Ishikawa (cell line): ENCODE measurements at regions not wholly inside any gene's neighbourhood (a gene's known extent, or its start where the extent isn't known, plus 50 kb on each side); places are given as distances from the start of the nearest gene placed in this dataset.
A peak's percentile ranks its signal among the peaks of the same experiment; 100 is the strongest.

Experiments
- CEBPB ChIP-seq: IDR thresholded peaks from 2 replicates; pipeline ENCODE4 v1.6.1; 2012
- CREB1 ChIP-seq: IDR thresholded peaks from 2 replicates; pipeline ENCODE4 v1.6.1; 2012; ENCODE audit warnings: low read depth
- EGR1 ChIP-seq: IDR thresholded peaks from 2 replicates; pipeline ENCODE4 v1.6.1; 2012
- EP300 ChIP-seq: IDR thresholded peaks from 2 replicates; pipeline ENCODE4 v1.6.1; 2012; ENCODE audit warnings: borderline replicate concordance
- FOXM1 ChIP-seq: IDR thresholded peaks from 2 replicates; pipeline ENCODE4 v1.6.1; 2012; ENCODE audit warnings: low read depth, borderline replicate concordance
- NFIC ChIP-seq: IDR thresholded peaks from 2 replicates; pipeline ENCODE4 v1.6.1; 2012
- RAD21 ChIP-seq: IDR thresholded peaks from 2 replicates; pipeline ENCODE4 v1.6.1; 2012; ENCODE audit warnings: low read depth
- TAF1 ChIP-seq: IDR thresholded peaks from 2 replicates; pipeline ENCODE4 v1.6.1; 2012; ENCODE audit warnings: low read depth, mild to moderate bottlenecking
- TCF12 ChIP-seq: IDR thresholded peaks from 2 replicates; pipeline ENCODE4 v1.6.1; 2012; ENCODE audit warnings: low read depth
- TEAD4 ChIP-seq: IDR thresholded peaks from 2 replicates; pipeline ENCODE4 v1.6.1; 2012
- YY1 ChIP-seq: IDR thresholded peaks from 2 replicates; pipeline ENCODE4 v1.6.1; 2012; ENCODE audit warnings: low read depth
- ZBTB7A ChIP-seq: IDR thresholded peaks from 2 replicates; pipeline ENCODE4 v1.6.1; 2012; ENCODE audit warnings: low read depth
- TF ChIP-seq, protein P1 (sequence below): IDR thresholded peaks from 2 replicates; pipeline ENCODE4 v1.6.1; 2012
- TF ChIP-seq, protein P2 (sequence below): IDR thresholded peaks from 2 replicates; pipeline ENCODE4 v1.6.1; 2012
- TF ChIP-seq, protein P3 (sequence below): IDR thresholded peaks from 2 replicates; pipeline ENCODE4 v1.6.1; 2012; ENCODE audit warnings: low read depth, mild to moderate bottlenecking

DNA sequence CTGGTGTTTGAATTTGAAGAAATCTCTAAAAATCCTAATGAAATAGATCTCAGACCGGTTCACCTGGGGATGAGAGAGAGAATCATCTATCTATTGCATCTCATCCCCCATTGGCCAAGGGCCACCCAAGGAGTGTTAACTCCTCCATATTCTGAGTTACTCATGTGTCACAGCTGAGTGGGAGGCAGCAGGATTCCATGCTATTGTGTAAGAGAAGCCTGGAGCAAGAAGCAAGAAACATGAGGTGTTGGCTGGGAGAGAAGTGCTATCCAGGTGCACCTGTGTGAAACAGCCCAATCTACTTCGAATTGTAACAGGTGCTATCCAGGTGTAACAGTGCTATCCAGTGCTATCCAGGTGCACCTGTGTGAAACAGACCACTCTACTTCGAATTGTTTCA lies 150.3 kb upstream of the MAOA start:
- TF ChIP-seq EGR1 (no peak), CREB1 (no peak), RAD21 (no peak), EP300 (no peak), CEBPB (peak; percentile 42; the same call in 1 of the 2 replicates)
- TF ChIP-seq, protein P1, sequence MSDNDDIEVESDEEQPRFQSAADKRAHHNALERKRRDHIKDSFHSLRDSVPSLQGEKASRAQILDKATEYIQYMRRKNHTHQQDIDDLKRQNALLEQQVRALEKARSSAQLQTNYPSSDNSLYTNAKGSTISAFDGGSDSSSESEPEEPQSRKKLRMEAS = no peak

DNA sequence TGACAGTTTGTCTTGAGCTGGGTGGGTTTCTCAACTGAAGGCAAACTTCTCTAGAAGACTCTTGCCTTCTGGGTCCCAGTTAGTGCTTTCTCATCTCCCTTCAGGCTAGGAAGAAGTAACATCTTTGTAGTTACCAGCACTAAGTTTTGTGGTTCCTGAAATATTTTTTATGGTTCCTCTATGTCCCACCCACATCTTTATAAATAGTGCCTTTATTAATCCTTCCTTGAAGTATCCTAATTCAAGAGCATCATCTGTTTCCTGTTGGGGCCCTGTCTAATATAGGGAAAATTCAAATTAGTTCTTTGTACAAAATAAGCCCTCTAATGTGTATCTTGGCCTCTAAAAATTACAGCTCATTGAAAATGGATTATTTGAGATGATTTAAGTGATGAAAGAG lies 147.4 kb upstream of the MAOA start:
- no peak for TF ChIP-seq TEAD4
- no peak for TF ChIP-seq YY1
- TF ChIP-seq EGR1 = no peak
- no peak for TF ChIP-seq TCF12
- TF ChIP-seq, protein P1 = no peak
- TF ChIP-seq TAF1 = no peak
- TF ChIP-seq RAD21 = no peak
- TF ChIP-seq, protein P2, sequence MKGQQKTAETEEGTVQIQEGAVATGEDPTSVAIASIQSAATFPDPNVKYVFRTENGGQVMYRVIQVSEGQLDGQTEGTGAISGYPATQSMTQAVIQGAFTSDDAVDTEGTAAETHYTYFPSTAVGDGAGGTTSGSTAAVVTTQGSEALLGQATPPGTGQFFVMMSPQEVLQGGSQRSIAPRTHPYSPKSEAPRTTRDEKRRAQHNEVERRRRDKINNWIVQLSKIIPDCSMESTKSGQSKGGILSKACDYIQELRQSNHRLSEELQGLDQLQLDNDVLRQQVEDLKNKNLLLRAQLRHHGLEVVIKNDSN = no peak
- TF ChIP-seq FOXM1 = no peak
- TF ChIP-seq ZBTB7A = no peak
- TF ChIP-seq NFIC = no peak
- TF ChIP-seq CREB1 = no peak
- TF ChIP-seq CEBPB = no peak
- TF ChIP-seq EP300 = no peak
- TF ChIP-seq, protein P3, sequence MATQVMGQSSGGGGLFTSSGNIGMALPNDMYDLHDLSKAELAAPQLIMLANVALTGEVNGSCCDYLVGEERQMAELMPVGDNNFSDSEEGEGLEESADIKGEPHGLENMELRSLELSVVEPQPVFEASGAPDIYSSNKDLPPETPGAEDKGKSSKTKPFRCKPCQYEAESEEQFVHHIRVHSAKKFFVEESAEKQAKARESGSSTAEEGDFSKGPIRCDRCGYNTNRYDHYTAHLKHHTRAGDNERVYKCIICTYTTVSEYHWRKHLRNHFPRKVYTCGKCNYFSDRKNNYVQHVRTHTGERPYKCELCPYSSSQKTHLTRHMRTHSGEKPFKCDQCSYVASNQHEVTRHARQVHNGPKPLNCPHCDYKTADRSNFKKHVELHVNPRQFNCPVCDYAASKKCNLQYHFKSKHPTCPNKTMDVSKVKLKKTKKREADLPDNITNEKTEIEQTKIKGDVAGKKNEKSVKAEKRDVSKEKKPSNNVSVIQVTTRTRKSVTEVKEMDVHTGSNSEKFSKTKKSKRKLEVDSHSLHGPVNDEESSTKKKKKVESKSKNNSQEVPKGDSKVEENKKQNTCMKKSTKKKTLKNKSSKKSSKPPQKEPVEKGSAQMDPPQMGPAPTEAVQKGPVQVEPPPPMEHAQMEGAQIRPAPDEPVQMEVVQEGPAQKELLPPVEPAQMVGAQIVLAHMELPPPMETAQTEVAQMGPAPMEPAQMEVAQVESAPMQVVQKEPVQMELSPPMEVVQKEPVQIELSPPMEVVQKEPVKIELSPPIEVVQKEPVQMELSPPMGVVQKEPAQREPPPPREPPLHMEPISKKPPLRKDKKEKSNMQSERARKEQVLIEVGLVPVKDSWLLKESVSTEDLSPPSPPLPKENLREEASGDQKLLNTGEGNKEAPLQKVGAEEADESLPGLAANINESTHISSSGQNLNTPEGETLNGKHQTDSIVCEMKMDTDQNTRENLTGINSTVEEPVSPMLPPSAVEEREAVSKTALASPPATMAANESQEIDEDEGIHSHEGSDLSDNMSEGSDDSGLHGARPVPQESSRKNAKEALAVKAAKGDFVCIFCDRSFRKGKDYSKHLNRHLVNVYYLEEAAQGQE = no peak

DNA sequence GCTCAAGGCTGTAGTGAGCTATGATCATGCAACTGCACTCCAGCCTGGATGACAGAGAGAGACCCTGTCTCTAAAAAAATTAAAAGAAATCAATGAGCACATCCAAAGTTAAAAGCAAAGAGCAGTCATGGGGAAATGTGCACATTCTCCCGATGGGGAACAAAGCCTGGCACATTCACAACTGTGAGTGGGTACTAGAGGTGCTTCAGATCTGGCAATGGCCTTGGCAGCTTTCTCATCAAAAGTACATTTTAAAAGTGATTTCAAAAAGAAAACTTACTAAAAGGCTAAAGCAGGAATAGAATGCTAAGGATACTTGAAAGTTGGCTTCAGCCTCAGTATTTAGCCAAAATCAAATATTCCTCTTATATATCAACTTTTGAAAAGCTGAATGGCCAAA lies 145.9 kb upstream of the MAOA start:
- no peak for TF ChIP-seq FOXM1
- TF ChIP-seq NFIC = no peak
- no peak for TF ChIP-seq TCF12
- no peak for TF ChIP-seq ZBTB7A
- no peak for TF ChIP-seq TEAD4
- no peak for TF ChIP-seq CEBPB
- no peak for TF ChIP-seq EP300
- no peak for TF ChIP-seq RAD21
- TF ChIP-seq, protein P3 = no peak
- no peak for TF ChIP-seq CREB1

DNA sequence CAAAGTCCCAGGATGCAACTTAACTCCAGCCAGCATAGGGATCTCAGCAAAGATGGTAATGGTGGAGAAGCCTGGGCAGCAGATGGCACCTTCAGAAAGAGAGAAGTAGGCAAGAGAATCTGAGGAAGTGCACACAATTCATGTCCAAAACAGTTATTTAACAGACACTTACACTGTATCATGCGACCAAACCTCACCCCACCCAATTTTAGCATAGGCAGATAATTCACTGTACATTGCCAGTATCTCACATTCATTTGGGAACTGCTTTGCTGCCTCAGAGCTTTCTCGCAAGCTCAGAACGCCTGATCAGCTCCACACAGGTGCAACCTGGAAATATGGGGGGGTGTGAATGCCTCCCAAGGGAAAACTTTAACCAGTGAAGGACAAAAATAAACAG lies 143.0 kb upstream of the MAOA start:
- TF ChIP-seq CEBPB (no peak), CREB1 (no peak), FOXM1 (no peak), TEAD4 (no peak), NFIC (no peak), EP300 (no peak), TCF12 (no peak), RAD21 (no peak), TAF1 (no peak), YY1 (no peak), EGR1 (no peak), ZBTB7A (no peak)
- TF ChIP-seq, protein P1 = no peak
- TF ChIP-seq, protein P3 = no peak
- TF ChIP-seq, protein P2 = no peak
